ENCODE measurements at regions not wholly inside any gene's neighbourhood (a gene's known extent, or its start where the extent isn't known, plus 50 kb on each side); places are given as distances from the start of the nearest gene placed in this dataset.

GRCh38 chr2:58904095-58904494 is 663.0 kb upstream of the FANCL start:
- H3K9me3 Mint-ChIP-seq = no peaks in the 10 kb centered on the region
- no peaks in the 10 kb centered on the region for H3K36me3 Mint-ChIP-seq (ENCODE audit: low read depth)
- H3K4me3 Mint-ChIP-seq = no peak overlapping the region
- no peaks in the 10 kb centered on the region for H3K9me3 ChIP-seq (ENCODE audit: control insufficient read depth in 1 of 2, insufficient read depth in 1 of 2, low read length in 2 of 2)
- H3K36me3 ChIP-seq (ENCODE audit: insufficient read depth, low read length) = no peaks in the 10 kb centered on the region
- H3K4me1 ChIP-seq (ENCODE audit: insufficient read depth, low read length) = no peaks in the 10 kb centered on the region
- no peak overlapping the region for H3K27ac ChIP-seq (ENCODE audit: low read depth in 1 of 2, low read length in 2 of 2)
- H3K27me3 Mint-ChIP-seq = peaks cover 7% of the 10 kb centered on the region
- H3K4me3 ChIP-seq (ENCODE audit: low read length) = no peak overlapping the region
- H3K27me3 ChIP-seq (ENCODE audit: control insufficient read depth in 1 of 2, insufficient read depth in 2 of 2, low read length in 2 of 2) = no peaks in the 10 kb centered on the region
- no peak for ATAC-seq (ENCODE audit: poor library complexity)
- no peaks in the 10 kb centered on the region for H3K4me1 Mint-ChIP-seq (ENCODE audit: low read depth)
- no peak for DNase-seq
- POLR2A ChIA-PET = no interaction called here
- intact Hi-C loops (cut with DNase I, micrococcal nuclease) = no loop called here
- CTCF ChIA-PET = no interaction called here
- no peak overlapping the region for H3K27ac Mint-ChIP-seq
- TF ChIP-seq CTCF (IDR thresholded peaks at IDR 0.05) = no peak

- H3K9me3 ChIP-seq (ENCODE audit: control insufficient read depth in 1 of 2, insufficient read depth in 1 of 2, low read length in 2 of 2) = no peaks in the 10 kb centered on the region
- no peaks in the 10 kb centered on the region for H3K36me3 Mint-ChIP-seq (ENCODE audit: low read depth)
- peaks cover 8% of the 10 kb centered on the region for H3K27me3 Mint-ChIP-seq
- CTCF ChIA-PET = no interaction called here
- no peak for ATAC-seq (ENCODE audit: poor library complexity)
- no peak overlapping the region for H3K27ac ChIP-seq (ENCODE audit: low read depth in 1 of 2, low read length in 2 of 2)
- H3K4me1 Mint-ChIP-seq (ENCODE audit: low read depth) = no peaks in the 10 kb centered on the region
- no peaks in the 10 kb centered on the region for H3K4me1 ChIP-seq (ENCODE audit: insufficient read depth, low read length)
- no peaks in the 10 kb centered on the region for H3K9me3 Mint-ChIP-seq
- no peak overlapping the region for H3K27ac Mint-ChIP-seq
- H3K4me3 Mint-ChIP-seq = no peak overlapping the region
- POLR2A ChIA-PET = interaction anchor here (0.5 kb wide), 1 partner anchor 25 kb away, joined by 3 read pairs; no protein-coding TSS in a partner anchor
- H3K36me3 ChIP-seq (ENCODE audit: insufficient read depth, low read length) = no peaks in the 10 kb centered on the region
- H3K4me3 ChIP-seq (ENCODE audit: low read length) = no peak overlapping the region
- no peak for DNase-seq
- no peaks in the 10 kb centered on the region for H3K27me3 ChIP-seq (ENCODE audit: control insufficient read depth in 1 of 2, insufficient read depth in 2 of 2, low read length in 2 of 2)
- intact Hi-C loops (cut with DNase I, micrococcal nuclease) = no loop called here
- no peak for TF ChIP-seq CTCF (IDR thresholded peaks at IDR 0.05)
Observed at GRCh38 chr2:58903427-58903826, 662.3 kb upstream of the FANCL start.

GRCh38 chr2:58900246-58901027 is 659.3 kb upstream of the FANCL start:
- Mint-ChIP-seq H3K27ac (no peak overlapping the region), H3K4me3 (no peak overlapping the region), H3K27me3 (peaks cover 12% of the 10 kb centered on the region), H3K4me1 (ENCODE audit: low read depth) (no peaks in the 10 kb centered on the region), H3K36me3 (ENCODE audit: low read depth) (no peaks in the 10 kb centered on the region), H3K9me3 (no peaks in the 10 kb centered on the region)
- Histone ChIP-seq H3K9me3 (ENCODE audit: control insufficient read depth in 1 of 2, insufficient read depth in 1 of 2, low read length in 2 of 2) (peaks cover 0 to 3% of the 10 kb centered on the region in 2 experiments), H3K27me3 (ENCODE audit: control insufficient read depth in 1 of 2, insufficient read depth in 2 of 2, low read length in 2 of 2) (no peaks in the 10 kb centered on the region), H3K4me1 (ENCODE audit: insufficient read depth, low read length) (no peaks in the 10 kb centered on the region), H3K27ac (ENCODE audit: low read depth in 1 of 2, low read length in 2 of 2) (no peak overlapping the region), H3K4me3 (ENCODE audit: low read length) (no peak overlapping the region), H3K36me3 (ENCODE audit: insufficient read depth, low read length) (no peaks in the 10 kb centered on the region)
- DNase-seq = no peak
- intact Hi-C loops (cut with DNase I, micrococcal nuclease) = no loop called here
- no peak for ATAC-seq (ENCODE audit: poor library complexity)
- TF ChIP-seq CTCF (IDR thresholded peaks at IDR 0.05) = no peak
- ChIA-PET CTCF (no interaction called here), POLR2A (no interaction called here)

Measured in CD4-positive, alpha-beta T cell (primary cell).